GM18870 (cell line): ENCODE measurements at regions not wholly inside any gene's neighbourhood (a gene's known extent, or its start where the extent isn't known, plus 50 kb on each side); places are given as distances from the start of the nearest gene placed in this dataset.

Source experiments
- ATAC-seq: cut with Tn5 transposase; IDR thresholded peaks from one replicate; pipeline ENCODE4 v1.9.1; 2021; ENCODE audit warnings: moderate library complexity; ENCODE audit not compliant: unreplicated experiment

DNA sequence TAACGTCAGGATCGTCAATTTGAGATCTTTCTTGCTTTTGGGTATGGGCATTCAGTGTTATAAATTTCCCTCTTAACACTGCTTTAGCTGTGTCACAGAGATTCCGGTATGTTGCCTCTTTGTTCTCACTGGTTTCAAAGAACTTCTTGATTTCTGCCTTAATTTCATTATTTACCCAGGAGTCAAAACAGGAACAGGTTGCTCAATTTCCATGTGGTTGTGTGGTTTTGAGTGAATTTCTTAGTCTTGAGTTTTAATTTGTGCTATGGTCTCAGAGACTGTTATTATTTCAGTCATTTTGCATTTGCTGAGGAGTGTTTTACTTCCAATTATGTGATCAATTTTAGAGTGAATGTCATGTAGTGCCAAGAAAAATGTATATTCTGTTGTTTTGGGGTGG lies 153.1 kb downstream of the PCDH17 start:
- no peak for ATAC-seq

DNA sequence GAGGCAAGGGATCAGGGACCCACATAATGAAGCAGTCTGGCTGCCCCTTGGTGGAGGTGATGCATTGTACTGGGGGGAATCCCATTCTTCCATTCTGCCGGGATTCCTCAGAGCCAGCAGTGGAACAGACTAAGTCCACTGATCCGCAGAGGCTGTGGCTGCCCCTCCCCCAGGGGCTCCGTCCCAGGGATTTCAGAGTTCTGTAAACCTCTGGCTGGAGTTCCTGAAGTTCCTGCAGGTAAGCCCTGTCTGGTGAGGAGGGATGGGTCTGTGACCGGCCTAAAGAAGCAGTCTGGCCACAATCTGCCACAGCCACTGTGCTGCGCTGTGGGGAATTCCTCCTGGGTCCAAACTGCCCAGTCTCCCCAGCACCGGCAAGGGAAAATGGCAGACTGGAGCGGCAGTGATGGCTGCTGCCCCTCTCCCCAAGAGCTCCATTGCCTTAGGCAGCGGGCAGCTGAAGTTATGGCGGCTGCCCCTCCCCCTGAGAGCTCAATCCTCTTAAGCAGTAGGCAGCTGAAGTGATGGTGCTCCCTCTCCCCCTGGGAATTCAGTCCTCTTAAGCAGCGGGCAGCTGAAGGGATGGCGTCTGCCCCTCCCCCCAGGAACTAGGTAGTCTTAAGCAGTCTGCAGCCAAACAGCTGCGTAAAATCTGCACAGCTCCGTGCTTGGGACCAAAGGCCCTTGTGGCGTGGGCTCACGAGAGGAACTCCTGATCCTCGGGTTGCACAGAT lies 155.7 kb downstream of the PCDH17 start:
- no peak for ATAC-seq

- no peak for ATAC-seq
Measured at GRCh38 chr13:57799624-57800023, 168.1 kb downstream of the PCDH17 start.

DNA sequence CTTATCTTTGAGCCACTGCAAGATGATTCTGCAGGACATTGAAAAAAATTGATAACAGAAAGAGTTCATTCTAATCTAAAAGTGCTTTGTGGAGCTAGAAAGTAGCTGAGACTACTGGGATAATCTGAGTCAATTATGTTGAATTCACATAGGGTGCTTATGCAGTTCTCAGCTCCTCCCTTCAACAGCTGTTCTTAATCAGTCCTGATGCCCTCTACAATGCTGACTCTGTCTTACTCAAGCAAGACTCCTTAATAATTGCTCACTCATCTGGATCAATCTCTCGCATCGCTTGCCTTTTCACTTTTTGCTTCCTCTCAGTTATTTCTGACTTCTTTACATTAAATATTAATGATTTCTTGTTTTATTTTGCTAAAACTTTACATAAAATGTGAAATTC lies 182.1 kb downstream of the PCDH17 start:
- ATAC-seq, result no peak

DNA sequence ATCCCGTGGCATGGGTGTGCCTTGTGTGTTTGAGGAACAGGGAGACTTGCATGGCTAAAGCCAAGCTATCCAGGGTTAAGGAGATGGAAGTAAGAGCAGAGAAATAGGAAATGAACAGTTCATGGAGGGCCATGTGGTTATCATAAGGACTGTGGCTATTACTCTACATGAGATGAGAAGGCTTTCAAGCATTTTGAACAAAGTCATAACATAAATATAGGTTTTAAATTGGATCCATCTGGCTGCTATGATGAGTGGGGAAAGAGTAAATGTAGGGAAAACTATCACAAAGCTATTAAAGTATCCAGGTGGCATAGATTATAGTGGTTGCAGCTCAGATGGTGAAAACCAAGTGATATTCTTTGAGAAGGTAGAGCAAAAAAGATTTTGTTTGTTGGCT lies 184.1 kb downstream of the PCDH17 start:
- ATAC-seq, result no peak

GRCh38 chr13:57820924-57821323 lies 189.4 kb downstream of the PCDH17 start:
- ATAC-seq, result no peak

- no peak for ATAC-seq
Measured at GRCh38 chr13:57823704-57824103, 192.2 kb downstream of the PCDH17 start.

DNA sequence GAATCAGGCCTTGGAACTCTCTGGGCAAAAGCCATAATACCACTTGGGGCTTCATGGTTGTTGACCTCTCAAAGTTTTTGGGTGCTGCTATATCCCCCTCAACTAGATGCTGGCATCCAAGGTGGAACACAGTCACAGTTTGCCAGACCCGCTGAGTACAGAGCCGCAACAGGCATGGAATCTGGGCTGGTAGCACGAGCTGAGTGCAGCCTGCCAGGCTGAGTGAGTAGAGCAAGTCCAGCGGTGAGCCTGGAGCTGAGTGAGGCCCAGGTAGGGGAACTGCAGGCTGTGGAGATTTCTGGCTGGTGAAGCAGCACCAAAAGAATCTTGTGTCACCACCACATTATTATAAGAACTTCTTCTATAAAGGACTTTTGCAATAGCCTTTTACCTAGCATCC lies 192.6 kb downstream of the PCDH17 start:
- ATAC-seq, result no peak

DNA sequence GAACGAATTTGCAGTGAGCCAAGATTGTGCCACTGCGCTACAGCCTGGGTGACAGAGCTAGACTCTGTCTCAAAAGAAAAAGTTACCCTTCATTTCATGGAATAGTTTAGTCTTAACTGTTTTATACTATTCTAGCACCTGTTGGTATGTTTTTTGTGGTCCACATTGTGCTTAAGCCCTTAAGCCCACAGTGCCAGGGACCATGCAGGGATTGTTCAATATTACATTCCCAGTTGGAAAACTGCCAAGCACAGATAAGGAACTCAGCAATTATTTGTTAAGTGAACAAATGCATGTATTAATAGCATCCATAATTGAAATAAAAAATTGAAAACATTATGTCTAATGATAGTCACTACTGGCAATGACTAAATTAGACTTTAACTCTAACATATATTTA lies 193.5 kb downstream of the PCDH17 start:
- ATAC-seq, result no peak

- no peak for ATAC-seq
Measured at GRCh38 chr13:57829496-57829895, 198.0 kb downstream of the PCDH17 start.

DNA sequence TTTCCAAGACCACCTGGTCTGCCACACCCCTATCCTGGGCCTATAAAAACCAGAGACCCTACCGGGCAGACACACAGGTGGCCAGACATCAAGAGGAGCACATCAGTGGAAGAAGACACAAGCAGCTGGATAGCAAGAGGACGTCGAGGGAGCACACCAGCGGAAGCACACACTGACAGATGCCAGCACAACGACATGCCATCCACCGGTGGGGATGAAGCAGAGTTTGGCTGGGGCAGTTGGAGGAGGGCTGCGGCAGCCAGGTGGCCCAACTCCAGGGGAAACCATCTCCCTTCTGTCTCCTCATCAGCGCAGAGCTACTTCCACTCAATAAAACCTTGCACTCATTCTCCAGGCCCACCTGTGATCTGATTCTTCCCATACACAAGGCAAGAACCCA lies 200.6 kb downstream of the PCDH17 start:
- no peak for ATAC-seq

GRCh38 chr13:57837801-57838200 lies 206.3 kb downstream of the PCDH17 start:
- ATAC-seq, result no peak

DNA sequence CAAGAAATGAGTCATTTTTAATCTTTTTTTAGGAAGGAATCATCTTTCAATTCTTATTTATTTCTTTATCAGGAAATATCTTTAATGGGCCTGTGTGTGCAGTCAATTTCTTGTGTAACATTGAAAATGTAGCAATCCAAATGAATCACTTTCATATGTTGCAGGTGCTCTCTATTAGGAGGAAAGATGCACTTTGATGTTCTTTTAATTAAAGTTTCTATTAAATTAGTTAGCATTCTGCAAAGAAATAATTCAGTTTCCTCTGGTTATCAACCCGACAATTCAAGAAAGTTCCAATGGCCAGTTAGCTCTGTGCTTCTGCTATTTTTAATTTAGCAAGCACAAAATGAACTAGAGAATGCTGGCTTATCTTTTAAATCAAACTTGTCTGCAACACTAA lies 212.0 kb downstream of the PCDH17 start:
- ATAC-seq, result no peak

DNA sequence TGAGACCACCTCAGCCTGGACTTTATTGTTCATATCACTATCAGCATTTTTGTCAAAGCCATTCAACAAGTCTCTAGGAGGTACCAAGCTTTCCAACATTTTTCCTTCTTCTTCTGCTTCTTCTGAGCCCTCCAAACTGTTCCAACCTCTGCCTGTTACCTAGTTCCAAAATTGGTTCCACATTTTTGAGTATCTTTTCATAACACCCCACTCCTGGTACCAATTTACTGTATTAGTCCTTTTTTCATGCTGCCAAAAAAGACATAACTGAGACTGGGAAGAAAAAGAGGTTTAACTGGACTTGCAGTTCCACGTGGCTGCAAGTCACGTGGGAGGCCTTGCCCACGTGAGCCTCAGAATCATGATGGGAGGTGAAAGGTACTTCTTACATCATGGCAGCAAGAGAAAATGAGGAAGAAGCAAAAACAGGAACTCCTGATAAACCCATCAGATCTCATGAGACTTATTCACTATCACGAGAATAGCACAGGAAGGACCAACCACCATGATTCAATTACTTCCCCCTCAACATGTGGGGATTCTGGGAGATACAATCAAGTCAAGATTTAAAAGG lies 215.1 kb downstream of the PCDH17 start:
- no peak for ATAC-seq

DNA sequence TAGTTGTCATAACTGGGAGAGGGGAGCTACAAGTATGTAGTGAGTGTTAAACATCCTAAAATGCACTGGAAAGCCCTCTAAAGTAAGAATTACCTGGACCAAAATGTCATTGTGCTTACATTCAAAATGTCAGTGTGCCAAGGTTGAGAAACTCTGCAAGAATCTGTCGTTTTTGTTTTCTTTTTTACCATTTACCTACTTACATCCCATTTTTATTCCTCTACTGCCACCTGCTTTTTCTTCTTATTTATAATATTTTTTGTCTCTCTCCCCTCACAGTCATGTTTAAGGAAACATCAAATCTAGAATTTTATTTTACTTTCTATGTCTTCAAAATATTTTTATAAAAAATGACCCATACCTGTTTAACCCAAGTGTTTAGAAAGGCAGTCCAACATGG lies 226.4 kb downstream of the PCDH17 start:
- no peak for ATAC-seq

GRCh38 chr13:57858376-57858775 lies 226.8 kb downstream of the PCDH17 start:
- no peak for ATAC-seq

GRCh38 chr13:57862879-57863278 lies 231.3 kb downstream of the PCDH17 start:
- no peak for ATAC-seq

DNA sequence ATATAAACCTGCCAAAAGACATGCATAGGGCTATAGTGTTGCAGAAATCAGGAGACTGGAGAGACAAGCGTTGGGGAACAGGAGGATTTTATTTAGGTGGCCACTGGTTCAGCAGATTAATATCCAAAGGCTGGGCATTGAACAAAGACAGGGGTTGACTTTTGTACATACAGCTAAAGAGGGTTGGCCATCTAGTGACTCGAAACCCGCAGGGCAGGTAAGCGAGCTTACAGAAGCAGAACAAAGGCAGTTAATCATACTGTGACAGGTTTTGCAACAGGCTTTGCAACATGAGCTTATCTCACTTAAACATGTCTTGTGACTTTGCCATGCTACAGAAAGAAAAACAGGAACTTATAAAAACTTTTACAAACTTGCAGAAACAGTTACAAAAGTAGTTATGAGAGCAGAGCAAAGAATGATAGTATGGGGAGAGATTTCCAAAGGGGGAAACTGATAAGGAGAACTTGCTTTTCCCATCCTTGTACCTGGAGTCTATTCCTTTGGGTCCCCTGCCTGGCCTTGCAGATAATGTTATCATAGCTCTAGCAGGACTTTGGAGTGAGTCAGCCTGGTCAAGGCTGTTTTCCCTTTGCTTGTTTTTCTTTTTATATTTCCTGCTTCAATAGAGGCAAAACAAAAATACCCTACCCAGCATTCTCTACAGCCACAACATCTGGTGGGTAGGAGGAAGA lies 234.2 kb downstream of the PCDH17 start:
- no peak for ATAC-seq

DNA sequence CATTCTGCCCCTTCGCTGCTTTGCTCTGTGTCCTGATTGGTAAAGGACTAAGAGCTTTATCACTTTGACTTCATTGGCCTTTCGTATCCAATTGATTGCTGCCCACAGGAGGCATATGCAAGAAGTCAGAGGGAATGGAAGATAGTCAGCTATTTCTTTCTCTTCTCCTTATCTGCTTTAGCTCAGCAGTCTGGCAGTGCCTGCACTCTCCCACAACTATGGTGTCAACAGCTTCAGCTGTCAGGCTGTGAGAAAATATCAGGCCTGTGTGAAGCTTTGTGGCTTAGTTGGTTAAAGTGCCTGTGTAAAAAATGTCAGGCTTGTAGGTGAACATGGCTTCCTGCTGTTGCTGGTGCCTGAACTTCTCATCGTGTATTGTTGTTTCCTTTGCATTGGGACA lies 243.0 kb downstream of the PCDH17 start:
- ATAC-seq, result no peak

GRCh38 chr13:57877601-57878000 lies 246.1 kb downstream of the PCDH17 start:
- ATAC-seq, result no peak

GRCh38 chr13:57878291-57878690 lies 246.7 kb downstream of the PCDH17 start:
- no peak for ATAC-seq

- ATAC-seq, result no peak
Measured at GRCh38 chr13:57897225-57897624, 265.7 kb downstream of the PCDH17 start.
